GM19099 (cell line): ENCODE measurements at regions not wholly inside any gene's neighbourhood (a gene's known extent, or its start where the extent isn't known, plus 50 kb on each side); places are given as distances from the start of the nearest gene placed in this dataset.

Source experiments
- POLR2A ChIP-seq: IDR thresholded peaks from 3 replicates; pipeline ENCODE4 v1.6.1; 2011; ENCODE audit warnings: low read depth; ENCODE audit not compliant: insufficient read length; ENCODE audit errors: extremely low read depth

DNA sequence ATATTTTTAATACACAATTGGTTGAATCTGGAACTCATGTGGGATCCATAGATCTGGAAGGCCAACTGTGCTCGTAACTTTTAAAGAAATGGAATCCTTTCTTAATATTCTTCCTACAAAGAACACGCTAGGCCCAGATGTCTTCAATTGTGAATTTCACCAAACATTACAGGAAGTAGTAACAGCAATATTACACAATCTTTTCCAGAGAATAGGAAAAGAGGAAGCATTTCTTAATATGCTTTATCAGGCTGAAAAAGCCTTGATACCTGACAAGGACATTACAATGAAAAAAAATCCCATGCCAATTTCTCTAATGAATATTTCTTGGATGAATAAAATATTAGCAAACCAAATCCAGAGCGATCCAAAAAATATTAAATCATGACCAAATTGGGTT is 80.3 kb upstream of the HAAO start:
- no peak for TF ChIP-seq POLR2A

- no peak for TF ChIP-seq POLR2A
Measured at GRCh38 chr2:42871372-42871771, 79.0 kb upstream of the HAAO start.

- no peak for TF ChIP-seq POLR2A
Measured at GRCh38 chr2:42868874-42869273, 76.5 kb upstream of the HAAO start.

GRCh38 chr2:42868096-42868495 is 75.7 kb upstream of the HAAO start:
- TF ChIP-seq POLR2A = no peak

GRCh38 chr2:42867093-42868065 is 75.0 kb upstream of the HAAO start:
- TF ChIP-seq POLR2A = no peak

- no peak for TF ChIP-seq POLR2A
Measured at GRCh38 chr2:42865884-42866881, 73.8 kb upstream of the HAAO start.

- TF ChIP-seq POLR2A = no peak
Measured at GRCh38 chr2:42864641-42865280, 72.4 kb upstream of the HAAO start.

GRCh38 chr2:42864222-42864621 is 71.8 kb upstream of the HAAO start:
- no peak for TF ChIP-seq POLR2A

DNA sequence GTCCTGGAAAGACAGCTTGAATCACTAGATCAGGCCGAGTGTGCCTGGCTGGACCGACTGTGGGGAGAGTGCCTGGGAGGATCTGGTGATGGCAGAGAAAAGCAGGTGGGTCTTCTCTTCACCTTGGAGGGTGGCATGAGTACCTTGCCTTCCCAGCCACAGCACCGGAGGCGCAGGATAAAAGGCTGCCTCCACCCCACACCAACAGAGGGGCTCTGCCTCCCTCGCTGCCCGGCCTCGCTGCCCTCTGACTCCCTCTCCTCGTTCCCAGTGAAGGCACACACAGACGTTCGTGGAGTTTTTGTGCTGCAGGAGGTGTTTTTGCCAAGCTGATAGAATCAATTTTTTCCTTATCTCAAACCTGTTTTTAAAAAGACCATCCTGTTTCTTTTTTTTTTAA is 71.4 kb upstream of the HAAO start:
- TF ChIP-seq POLR2A = no peak

DNA sequence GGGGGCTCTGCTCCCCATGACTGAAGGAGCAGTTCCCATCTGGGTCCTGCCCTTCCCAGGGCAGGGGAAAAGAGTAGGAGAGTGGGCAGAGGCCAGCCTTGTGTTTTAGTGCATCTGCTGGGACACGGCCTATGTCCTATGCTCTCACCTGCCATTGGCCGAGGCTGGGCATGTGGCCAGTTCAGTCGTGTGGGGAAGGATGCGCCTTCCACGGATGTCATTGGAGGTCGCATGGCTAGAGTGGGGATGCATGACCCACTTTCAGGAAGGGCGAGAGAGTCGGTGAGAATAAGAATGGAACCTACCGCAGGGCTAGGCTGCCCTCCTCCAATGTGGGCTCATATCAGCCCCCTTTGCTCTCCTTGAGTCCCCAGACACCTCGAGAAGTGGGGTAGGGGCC is 70.9 kb upstream of the HAAO start:
- no peak for TF ChIP-seq POLR2A

- no peak for TF ChIP-seq POLR2A
Measured at GRCh38 chr2:42862669-42863185, 70.3 kb upstream of the HAAO start.

DNA sequence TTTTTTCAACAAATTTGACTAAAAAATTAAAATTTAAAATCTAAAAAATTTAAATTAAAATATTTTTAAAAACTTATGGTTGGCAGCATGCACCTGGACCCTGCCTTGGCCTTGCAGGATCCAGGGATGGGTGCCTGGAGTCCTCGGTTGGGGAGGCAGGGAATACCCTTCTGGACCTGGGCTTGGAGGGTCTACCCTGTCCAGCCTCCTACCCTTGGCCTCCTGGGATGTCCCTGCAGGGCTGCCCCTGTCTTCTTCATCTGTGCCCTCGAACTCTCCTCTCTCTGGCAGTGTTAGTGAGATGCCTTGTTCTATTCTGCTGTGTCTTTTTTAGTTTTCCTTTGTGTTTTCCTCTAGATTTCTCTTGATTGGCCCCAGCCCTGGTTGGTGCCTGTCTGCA is 68.9 kb upstream of the HAAO start:
- TF ChIP-seq POLR2A = no peak

DNA sequence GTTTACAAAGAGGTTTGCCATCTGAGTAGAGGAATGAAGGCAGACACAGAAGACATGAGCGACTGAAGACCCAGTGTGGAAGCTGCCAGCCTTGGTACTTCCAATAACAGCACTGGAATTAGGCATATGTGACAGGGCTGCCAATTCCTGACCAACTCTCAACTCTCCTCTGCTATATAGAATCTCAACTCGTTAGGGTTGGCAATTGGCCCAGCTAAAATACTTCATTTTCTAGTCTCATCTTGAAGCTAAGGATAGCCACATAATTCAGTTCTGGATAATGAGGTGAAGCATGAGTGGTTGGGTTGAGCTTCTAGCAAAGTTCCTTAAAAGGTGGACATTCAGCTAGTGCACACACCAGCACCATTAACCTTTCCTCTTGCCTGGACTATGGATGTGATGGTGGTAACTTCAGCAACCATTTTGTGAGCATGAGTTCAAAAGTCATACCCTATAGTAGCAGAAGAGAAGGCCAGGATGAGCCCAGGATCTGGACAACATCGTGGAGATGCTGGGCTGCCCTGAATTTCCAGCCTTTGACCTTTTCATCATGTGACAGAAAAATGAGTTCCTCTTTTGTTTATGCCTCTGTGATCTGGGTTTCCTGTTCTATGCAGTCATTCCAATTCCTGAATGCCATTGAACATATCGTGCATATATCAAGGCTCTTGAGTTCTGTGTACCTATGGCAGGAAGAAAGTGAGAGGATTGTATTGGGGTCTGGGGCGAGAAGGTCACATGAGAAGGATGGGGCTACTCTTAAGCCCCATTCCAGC is 68.1 kb upstream of the HAAO start:
- TF ChIP-seq POLR2A = no peak

- TF ChIP-seq POLR2A = no peak
Measured at GRCh38 chr2:42859791-42860190, 67.4 kb upstream of the HAAO start.

- TF ChIP-seq POLR2A = no peak
Measured at GRCh38 chr2:42859006-42859552, 66.7 kb upstream of the HAAO start.
